Dedifferentiated amniotic fluid mesenchymal stem cell (primary cell): ENCODE measurements at regions not wholly inside any gene's neighbourhood (a gene's known extent, or its start where the extent isn't known, plus 50 kb on each side); places are given as distances from the start of the nearest gene placed in this dataset.
"Not testable (repeated sequence)": the region's sequence is repeated elsewhere in the genome, so short reads cannot be mapped to it uniquely, and the experiment has no call there.

Source experiments
- DNase-seq: peaks from one replicate; pipeline ENCODE4 v3.0.0-alpha.2; 2016; ENCODE audit errors: extremely low spot score

GRCh38 chr5:28408651-28409050 is 1370.3 kb upstream of the CDH9 start:
- no peak for DNase-seq

- peak; percentile 85 for DNase-seq
Measured at GRCh38 chr5:28408186-28408585, 1369.8 kb upstream of the CDH9 start.

- DNase-seq: no peak
Measured at GRCh38 chr5:28404363-28405071, 1366.1 kb upstream of the CDH9 start.

DNA sequence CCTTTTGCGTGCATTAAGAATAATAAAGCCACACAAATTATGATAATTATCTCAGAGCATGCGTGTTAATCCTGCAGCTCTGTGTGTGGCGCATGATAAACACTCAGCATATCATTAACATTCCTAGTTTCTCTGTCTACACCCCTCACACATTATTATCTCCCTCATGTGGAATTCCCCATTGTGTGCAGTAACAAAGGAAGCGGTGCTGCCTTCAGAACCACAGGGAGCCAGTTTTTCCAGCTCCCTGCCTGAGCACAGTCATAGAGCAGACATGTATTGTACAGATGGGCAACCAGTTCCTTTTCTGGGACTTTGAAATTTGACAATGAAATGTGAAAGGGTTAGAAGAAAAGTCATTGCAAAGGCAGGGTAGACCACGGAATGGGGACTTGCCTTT is 1365.5 kb upstream of the CDH9 start:
- no peak for DNase-seq

DNA sequence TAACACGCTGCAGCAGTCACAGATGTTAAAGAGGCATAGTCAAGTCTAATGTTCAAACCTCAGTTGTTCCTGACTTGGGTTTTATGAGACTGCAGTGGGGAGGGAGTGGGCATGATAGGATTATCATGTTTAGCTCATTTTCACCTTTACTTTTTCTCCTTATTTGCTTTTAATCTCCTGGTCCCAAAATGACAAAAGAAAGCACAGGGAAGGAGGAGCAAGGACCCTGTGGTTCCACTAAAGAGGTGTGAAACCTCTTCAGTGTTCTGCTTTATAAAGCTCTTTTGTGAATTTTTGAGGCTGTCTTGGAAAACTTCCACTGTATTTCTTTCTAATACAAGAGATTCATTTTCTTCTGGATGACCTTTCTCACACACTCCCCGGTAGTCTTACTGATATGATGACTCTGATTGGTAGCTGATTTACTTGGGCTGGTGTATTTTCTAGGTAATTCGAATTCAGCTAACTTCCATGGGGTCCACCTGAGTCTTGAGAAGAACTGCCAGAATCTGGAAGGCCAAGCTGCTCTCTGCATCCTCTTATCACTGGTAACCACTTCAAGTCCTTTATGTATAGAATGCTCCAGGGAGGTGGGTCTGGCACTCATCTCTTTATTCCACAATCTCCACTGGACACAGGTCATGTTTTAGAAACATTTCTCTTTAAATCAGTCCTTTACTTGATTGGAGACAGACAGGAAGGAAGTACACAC is 1364.4 kb upstream of the CDH9 start:
- no peak for DNase-seq

GRCh38 chr5:28400076-28400475 is 1361.7 kb upstream of the CDH9 start:
- DNase-seq: no peak

DNA sequence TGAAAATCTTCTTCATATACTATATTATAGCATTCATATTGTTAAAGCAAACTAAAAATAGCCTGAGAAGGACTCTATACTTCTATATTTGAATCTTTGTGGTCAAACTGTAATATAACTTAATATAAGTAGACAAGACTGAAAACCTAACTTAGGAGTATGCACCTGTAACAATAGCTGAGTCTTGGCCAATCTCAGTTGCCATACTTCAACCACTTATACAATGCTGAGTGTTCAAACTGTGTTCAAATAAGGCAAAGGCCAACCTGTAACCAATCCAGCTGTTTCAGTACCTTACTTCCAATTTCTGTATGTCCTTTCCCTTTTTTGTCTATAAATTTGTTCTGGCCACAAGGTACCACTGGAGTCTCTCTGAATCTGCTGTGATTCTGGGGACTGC is 1360.8 kb upstream of the CDH9 start:
- no peak for DNase-seq

- no peak for DNase-seq
Measured at GRCh38 chr5:28398185-28398584, 1359.8 kb upstream of the CDH9 start.

DNA sequence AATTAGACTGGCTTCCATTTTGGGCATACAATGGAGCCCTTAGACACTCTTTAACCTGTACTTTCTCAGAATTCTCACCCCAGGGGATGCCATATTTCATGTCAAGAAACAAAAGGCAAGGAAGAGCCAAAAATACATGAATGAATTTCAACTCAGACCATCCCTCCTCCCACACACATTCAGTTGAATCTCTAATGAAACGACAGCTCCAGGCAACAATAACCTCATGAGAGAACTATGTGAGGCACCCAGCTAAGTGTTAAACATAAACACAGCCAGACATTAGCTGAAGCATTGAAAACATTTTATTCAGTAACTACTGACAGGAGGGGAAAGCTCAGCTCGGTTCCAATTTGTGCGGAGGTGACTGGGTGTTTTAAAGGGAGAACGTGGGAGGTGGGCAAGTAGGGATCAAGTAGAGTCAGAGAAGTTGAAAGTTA is 1359.1 kb upstream of the CDH9 start:
- peak; percentile 53 for DNase-seq

DNA sequence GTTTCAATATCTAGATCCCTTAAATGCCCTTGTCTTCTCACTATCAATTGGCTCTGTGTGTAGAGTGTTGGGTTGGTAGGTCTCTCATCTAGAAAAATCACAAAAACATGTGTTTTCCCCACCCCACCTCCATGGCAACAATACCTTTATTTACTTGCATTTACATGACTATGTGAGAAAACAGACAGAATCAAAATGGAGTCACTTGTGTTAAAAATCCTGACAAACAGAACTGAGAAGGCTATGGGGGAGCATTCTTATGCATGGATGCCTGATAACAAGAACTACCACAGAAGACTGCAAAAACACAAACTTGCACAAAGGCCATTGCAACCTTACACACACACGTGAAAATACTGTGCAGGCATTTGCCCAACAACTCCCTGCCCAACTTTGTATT is 1352.9 kb upstream of the CDH9 start:
- no peak for DNase-seq

GRCh38 chr5:28390341-28390740 is 1352.0 kb upstream of the CDH9 start:
- DNase-seq: no peak

DNA sequence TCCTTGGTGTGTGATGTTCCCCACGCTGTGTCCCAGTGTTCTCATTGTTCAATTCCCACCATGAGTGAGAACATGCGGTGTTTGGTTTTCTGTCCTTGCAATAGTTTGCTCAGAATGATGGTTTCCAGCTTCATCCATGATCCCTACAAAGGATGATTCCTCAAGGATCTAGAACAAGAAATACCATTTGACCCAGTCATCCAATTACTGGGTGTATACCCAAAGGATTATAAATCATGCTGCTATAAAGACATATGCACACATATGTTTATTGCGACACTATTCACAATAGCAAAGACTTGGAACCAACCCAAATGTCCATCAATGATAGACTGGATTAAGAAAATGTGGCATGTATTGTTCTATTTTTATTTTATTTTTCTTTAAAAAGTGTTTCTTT is 1351.3 kb upstream of the CDH9 start:
- not testable (repeated sequence) for DNase-seq

DNA sequence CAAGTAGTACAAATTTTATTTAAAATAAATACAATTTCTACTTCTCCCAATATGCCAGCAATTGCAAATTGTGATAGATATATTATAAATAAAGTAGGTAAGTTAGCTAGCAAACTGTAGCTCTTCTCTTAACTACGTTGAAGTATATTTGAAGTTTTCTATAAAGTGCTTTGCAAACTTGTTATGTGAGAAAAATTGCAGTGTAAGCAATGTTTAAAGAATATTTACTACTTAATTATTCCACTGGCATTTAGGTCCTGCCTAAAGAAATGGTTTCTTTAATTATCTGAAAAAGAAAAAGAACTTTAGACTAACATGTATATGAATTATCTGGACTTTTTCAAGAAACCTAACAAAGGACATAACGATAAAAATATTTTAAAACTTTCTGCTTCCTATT is 1350.0 kb upstream of the CDH9 start:
- no peak for DNase-seq

DNA sequence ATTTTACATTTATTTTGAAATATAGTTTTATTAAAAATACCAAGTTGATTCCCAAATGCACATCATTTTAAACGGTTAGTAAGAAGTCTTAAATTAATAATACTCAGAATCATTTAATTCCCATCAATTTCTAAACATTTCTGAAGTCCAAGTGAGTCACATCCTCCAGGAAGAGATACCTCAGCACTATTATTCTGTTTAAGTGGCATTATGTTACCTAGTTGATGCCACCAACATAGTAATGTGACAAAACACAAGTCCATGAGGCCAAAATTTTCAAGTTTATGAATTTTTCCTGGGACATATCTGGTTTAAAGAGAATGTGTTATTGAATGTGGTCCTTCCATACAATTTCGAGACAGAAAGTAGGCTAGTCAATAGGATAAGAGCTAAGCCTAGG is 1348.3 kb upstream of the CDH9 start:
- no peak for DNase-seq

- DNase-seq: no peak
Measured at GRCh38 chr5:28380167-28380566, 1341.8 kb upstream of the CDH9 start.

GRCh38 chr5:28374492-28374967 is 1336.1 kb upstream of the CDH9 start:
- no peak for DNase-seq

DNA sequence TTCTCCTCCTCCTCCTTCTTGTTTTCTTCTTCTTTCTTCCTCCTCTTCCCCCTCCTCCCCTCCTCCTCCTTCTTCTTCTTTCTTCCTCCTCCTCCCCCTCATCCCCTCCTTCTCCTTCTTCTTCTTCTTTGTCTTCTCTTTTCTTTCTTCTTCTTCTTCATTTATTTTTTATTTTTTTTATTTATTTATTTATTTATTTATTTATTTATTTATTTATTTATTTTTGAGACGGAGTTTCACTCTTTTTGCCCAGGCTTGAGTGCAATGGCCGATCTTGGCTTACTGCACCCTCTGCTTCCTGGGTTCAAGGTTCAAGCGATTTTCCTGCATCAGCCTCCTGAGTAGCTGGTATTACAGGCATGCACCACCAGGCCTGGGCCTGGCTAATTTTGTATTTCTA is 1332.5 kb upstream of the CDH9 start:
- no peak for DNase-seq

- no peak for DNase-seq
Measured at GRCh38 chr5:28369418-28369817, 1331.0 kb upstream of the CDH9 start.

DNA sequence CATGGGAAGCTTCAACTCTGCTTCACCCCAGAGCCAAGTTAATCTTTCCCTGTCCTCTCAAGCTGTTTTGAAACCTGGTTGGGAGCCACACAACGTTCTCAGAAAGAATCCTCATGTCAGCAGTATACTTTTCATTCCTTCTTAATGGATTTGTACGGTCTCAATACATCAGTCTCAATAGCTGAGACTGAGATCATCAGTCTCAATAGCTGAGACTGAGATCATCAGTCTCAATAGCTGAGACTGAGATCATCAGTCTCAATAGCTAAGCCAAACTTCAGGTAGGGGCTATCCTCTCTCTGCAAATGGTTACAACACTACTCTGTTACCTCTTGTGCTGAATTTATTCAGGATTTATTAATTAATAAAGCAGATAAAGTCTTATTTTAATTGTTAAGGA is 1317.4 kb upstream of the CDH9 start:
- no peak for DNase-seq

GRCh38 chr5:28346696-28347095 is 1308.3 kb upstream of the CDH9 start:
- no peak for DNase-seq

GRCh38 chr5:28344836-28345433 is 1306.5 kb upstream of the CDH9 start:
- DNase-seq: peak; percentile 45

DNA sequence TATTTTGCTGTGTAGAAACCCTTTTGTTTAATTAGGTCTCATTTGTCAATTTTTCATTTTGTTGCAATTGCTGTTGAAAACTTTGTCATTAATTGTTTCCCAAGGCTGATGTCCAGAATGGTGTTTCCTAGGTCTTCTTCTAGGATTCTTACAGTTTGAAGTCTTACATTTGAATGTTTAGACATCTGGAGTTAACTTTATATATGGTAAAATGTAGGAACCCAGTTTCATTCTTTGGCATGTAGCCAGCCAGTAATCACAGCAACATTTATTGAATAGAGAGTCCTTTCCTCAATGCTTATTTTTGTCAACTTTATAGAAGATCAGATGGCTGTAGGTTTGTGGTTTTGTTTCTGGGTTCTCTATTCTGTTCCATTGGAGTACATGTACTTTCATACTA is 1290.8 kb upstream of the CDH9 start:
- no peak for DNase-seq

- no peak for DNase-seq
Measured at GRCh38 chr5:28328681-28329080, 1290.3 kb upstream of the CDH9 start.
